CMK (cell line): ENCODE measurements at regions not wholly inside any gene's neighbourhood (a gene's known extent, or its start where the extent isn't known, plus 50 kb on each side); places are given as distances from the start of the nearest gene placed in this dataset.

ENCODE experiments used
- DNase-seq: peaks from one replicate; pipeline ENCODE4 v3.0.0-alpha.2; 2010; ENCODE audit warnings: low read depth

DNA sequence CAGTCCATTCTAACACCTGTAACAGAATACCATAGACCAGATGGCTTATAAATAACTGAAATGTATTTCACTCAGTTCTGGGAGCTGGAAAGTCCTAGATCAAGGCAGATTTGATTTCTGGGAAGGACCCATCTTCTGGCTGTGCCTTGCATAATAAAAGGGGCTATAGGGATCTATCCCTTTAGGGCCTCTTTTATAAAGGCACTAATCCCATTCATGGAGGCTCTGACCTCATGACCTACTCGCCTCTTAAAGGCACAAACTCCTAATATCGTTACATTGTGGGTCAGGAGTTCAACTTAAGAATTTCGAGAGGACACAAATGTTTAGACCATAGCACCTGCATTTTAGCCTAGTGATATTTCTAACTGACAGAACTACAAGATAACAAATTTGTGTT, 619.0 kb downstream of the CDH18 start:
- DNase-seq = no peak

DNA sequence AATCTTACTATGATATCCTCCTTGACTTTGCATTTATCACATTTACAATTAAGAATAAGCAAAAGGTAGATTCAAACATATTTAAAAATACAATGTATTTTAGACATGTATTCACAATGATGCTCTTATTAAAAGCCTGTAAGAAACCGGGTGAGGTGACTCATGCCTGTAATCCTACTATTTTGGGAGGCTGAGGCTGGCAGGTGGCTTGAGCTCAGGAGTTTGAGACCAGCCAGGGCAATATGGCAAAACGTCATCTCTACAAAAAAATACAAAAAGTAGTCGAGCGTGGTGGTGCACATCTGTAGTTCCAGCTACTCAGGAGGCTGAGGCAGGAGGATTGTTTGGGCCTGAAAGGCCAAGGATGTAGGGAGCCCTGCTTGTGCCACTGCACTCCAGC, 618.4 kb downstream of the CDH18 start:
- no peak for DNase-seq

DNA sequence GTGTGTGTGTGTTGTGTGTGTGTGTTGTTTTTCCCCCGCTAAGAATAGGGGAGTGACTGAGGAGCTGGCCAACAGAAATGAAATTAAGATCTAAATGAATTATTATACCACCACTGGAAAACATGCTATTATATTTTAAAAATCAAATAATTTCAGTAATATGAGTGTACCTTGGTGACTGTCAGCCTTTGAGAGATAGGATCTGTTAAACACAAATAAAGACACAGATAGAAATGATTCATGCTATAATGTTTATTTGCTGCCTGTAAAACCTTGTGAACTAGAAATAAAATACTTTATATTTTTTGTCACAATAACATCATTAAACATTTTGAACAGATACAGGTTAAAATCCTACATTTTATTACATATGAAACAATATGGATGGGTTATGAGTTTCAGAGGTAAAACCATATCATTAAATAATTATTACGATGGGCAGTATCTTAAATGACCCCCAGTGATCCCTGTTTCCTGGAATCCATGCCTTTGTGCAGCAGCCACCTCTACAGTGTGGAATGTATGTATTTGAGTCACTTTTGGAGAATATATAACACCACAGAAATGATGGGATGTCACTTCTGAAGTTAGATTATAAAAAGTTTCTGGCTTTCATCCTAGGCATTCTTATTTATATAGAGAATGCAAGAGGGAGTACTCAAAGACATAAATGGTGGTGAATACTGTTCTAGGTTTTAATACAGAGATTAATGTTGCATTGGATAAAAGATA, 617.2 kb downstream of the CDH18 start:
- DNase-seq = no peak

DNA sequence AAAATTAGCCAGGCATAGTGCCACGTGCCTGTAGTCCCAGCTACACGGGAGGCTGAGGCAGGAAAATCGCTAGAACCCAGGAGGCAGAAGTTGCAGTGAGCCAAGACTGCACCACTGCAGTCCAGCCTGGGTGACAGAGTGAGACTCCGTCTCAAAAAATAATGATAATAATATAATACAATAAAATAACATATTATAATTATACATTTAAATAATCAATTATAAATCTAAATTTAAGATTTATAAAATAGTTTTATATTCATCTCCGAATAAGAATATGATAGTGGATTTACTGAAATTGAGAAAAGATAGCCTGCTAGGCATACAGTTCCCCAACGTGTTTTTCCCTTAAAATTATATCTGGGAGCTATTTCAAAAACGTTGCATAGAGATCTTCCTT, 599.6 kb downstream of the CDH18 start:
- DNase-seq = no peak

DNA sequence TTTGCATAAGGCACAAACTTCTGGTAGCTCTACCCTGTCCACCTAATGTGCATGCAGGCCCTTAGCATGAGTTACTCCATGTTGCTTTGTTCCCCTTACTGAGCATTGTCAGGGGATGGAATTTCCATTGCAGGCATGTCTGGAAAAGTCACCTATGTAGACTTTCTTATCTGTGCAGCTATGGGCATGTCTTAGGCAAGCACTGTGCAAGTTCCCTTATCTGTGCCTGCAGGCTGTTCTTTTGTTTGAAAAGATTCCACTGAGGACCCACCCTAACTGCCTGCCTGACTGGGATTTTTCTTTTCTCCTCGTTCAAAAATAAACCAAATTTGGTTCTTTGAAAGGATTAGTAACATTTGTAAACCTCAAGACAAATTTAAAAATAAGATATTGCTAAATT, 587.0 kb downstream of the CDH18 start:
- DNase-seq = no peak

DNA sequence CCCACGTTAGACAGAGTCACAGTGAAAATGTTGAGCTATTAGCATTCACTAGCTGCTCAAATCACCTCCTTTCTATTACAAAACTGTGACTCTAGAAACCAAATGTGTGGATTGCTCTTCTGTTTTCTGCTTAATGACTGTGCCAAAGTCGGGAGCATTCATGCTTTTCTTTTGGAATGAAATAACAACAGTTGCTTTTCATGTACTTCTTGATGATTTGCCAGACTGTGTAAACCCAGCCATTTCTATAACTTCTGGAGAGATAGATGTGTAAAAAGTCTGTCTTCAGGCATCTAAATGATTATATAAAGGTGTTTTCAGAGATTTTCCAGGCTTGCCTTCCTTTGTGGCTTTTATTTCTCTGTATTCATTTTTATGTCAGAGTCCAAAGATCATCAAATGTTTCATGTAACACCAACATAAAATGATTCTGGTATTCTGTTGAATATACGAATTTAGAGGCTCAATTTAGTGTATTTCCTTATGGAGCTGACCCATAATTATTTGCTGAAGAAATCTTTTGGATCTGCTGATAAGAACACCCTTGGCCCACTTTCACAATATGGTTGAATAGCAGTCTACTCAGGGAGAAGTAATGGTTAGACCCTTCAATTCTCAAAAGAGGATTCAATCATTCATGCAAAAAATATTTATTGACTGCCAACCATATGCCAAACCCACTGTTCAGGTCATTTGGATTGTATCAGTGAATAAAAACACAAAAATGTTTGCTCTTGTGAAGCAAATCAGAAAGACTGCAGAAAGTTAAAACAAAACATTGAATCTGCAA, 581.2 kb downstream of the CDH18 start:
- DNase-seq = no peak

DNA sequence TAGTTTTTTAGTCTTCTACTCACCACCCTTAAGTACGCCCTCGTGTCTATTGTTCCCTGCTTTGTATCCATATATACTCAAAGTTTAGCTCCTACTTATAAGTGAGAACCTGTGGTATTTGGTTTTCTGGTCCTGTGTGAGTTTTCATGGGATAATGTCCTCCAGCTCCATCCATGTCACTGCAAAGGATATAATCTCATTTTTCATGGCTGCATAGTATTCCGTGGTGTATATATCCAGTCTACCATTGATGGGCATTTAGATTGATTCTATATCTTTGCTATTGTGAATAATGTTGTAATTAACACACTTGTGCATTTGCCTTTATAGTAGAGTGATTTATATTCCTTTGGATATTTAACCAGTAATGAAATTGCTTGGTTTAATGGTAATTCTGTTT, 579.9 kb downstream of the CDH18 start:
- no peak for DNase-seq

DNA sequence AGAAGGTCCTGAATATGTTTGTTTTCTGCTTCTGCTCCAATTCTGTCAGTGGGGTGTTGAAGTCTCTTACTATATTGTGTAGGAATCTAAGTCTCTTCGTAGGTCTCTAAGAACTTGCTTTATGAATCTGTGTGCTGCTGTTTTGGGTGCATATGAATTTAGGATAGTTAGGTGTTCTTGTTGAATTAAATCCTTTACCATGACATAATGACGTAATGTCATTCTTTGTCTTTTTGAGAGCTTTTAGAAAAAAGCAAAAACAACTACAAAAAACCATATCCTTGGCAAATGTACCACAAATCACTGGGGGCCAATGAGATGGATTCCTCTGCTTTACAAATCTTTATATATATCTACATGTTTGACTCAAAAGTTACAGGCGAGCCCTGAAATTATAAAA, 576.1 kb downstream of the CDH18 start:
- DNase-seq = no peak
